ENCODE measurements at regions not wholly inside any gene's neighbourhood (a gene's known extent, or its start where the extent isn't known, plus 50 kb on each side); places are given as distances from the start of the nearest gene placed in this dataset.

DNA sequence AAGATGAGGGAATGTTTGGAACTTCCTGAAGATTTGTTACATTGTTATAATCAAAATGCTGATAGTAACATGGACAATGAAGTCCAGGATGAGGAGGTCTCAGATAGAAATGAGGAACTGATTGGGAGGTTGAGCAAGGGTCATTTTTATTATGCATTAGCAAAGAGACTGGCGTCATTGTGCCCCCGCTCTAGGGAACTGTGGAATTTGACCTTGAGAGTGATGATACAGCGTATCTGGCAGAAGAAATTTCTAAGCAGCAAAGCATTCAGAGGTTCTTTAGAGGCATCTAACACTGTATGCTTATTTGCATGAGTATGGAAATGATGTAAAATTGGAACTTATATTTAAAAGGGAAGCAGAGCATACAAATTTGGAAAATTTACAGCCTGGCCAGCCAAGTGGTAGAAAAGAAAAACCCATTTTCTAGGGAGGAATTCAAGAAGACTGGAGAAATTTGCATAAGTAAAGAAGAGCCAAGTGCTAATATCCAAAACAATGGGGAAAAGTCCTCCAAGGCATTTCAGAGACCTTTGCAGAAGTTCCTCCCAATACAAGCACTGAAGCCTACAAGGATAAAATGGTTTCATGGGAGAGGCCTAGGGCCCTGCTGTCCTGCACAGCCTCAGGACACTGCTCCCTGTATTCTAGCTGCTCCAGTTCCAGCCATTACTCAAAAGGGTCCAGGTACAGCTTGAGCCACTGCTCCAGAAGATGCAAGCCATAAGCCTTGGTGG lies 483.0 kb upstream of the NDST4 start:
- DNase-seq (ENCODE audit: low read depth, low spot score), result no peak
- peaks cover 17% of the 10 kb centered on the region for H3K9me3 Mint-ChIP-seq
- TF ChIP-seq, protein P1, sequence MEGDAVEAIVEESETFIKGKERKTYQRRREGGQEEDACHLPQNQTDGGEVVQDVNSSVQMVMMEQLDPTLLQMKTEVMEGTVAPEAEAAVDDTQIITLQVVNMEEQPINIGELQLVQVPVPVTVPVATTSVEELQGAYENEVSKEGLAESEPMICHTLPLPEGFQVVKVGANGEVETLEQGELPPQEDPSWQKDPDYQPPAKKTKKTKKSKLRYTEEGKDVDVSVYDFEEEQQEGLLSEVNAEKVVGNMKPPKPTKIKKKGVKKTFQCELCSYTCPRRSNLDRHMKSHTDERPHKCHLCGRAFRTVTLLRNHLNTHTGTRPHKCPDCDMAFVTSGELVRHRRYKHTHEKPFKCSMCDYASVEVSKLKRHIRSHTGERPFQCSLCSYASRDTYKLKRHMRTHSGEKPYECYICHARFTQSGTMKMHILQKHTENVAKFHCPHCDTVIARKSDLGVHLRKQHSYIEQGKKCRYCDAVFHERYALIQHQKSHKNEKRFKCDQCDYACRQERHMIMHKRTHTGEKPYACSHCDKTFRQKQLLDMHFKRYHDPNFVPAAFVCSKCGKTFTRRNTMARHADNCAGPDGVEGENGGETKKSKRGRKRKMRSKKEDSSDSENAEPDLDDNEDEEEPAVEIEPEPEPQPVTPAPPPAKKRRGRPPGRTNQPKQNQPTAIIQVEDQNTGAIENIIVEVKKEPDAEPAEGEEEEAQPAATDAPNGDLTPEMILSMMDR (conservative IDR thresholded peaks at IDR 0.05), result no peak
- no peak overlapping the region for H3K4me3 Mint-ChIP-seq
- no peaks in the 10 kb centered on the region for H3K4me1 Mint-ChIP-seq
- H3K27ac Mint-ChIP-seq (ENCODE audit: unreplicated experiment), result no peak overlapping the region
- H3K36me3 Mint-ChIP-seq (ENCODE audit: low read depth), result peaks cover 4% of the 10 kb centered on the region
- H3K27me3 Mint-ChIP-seq (ENCODE audit: low read depth), result no peaks in the 10 kb centered on the region

DNA sequence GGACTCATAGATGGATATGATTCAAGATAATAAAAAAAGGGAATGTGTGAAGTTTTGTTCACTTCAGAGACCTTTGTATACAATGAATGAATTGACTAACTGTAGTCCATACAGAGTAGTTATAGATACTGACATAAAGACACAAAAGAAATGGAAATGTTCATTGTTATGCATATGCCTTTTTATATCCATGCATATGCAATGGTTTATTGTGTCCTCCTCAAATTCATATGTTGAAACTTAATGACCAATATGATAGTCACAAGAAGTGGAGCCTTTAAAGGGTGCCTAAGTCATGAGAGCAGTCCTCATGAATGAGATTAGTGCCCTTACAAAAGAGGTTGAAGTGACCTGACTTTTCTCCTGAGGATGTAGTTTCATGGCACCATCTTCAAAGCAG lies 467.5 kb upstream of the NDST4 start:
- no peaks in the 10 kb centered on the region for H3K4me1 Mint-ChIP-seq
- H3K27me3 Mint-ChIP-seq (ENCODE audit: low read depth), result no peaks in the 10 kb centered on the region
- no peaks in the 10 kb centered on the region for H3K36me3 Mint-ChIP-seq (ENCODE audit: low read depth)
- H3K27ac Mint-ChIP-seq (ENCODE audit: unreplicated experiment), result no peak overlapping the region
- H3K9me3 Mint-ChIP-seq, result no peaks in the 10 kb centered on the region
- no peak for DNase-seq (ENCODE audit: low read depth, low spot score)
- TF ChIP-seq, protein P1 (conservative IDR thresholded peaks at IDR 0.05), result no peak
- no peak overlapping the region for H3K4me3 Mint-ChIP-seq

DNA sequence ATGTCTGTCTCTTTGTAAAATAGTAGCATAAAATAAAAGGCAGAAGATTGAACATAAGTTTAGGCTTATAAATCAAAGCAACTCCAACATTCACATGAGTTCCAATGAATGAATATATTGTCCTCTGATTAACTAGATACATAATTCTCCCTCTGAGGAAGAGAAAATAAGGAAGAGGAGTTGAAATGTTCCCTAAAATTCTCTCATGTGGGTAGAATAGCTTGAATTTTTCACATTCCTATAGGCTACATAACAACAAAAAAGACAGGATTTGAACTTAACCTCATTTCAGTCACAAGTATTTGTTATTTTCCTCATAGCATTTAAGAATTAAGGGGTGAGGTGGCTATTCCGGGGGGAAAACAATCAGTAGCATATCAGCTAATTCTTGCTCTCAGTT lies 462.4 kb upstream of the NDST4 start:
- Mint-ChIP-seq H3K9me3 (peaks cover 5% of the 10 kb centered on the region), H3K27ac (ENCODE audit: unreplicated experiment) (no peak overlapping the region), H3K4me3 (no peak overlapping the region), H3K36me3 (ENCODE audit: low read depth) (no peaks in the 10 kb centered on the region), H3K27me3 (ENCODE audit: low read depth) (no peaks in the 10 kb centered on the region), H3K4me1 (no peaks in the 10 kb centered on the region)
- TF ChIP-seq, protein P1 (conservative IDR thresholded peaks at IDR 0.05), result no peak
- no peak for DNase-seq (ENCODE audit: low read depth, low spot score)

DNA sequence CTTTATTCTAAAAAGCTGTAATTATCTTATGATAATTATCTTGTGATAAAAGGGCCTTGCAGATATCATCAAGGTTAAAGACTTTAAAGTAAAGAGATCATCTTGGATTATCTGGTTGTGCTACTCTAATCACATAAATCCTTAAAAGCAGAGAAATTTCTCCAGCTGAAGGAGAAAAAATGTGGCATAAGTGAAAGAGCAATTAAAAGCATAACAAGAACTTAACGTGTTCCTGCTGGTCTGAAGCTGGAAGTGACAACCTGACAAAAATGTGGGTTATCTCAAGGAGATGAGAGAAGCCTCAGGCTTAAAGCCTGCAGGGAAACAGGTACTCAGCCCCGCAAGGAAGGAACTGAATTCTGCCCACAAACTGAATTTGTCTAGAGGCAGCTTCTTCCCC lies 449.1 kb upstream of the NDST4 start:
- DNase-seq (ENCODE audit: low read depth, low spot score), result no peak
- no peaks in the 10 kb centered on the region for H3K36me3 Mint-ChIP-seq (ENCODE audit: low read depth)
- TF ChIP-seq, protein P1 (conservative IDR thresholded peaks at IDR 0.05), result no peak
- H3K4me1 Mint-ChIP-seq, result peaks cover 6% of the 10 kb centered on the region
- H3K27ac Mint-ChIP-seq (ENCODE audit: unreplicated experiment), result no peak overlapping the region
- no peak overlapping the region for H3K4me3 Mint-ChIP-seq
- H3K27me3 Mint-ChIP-seq (ENCODE audit: low read depth), result no peaks in the 10 kb centered on the region
- H3K9me3 Mint-ChIP-seq, result no peaks in the 10 kb centered on the region

DNA sequence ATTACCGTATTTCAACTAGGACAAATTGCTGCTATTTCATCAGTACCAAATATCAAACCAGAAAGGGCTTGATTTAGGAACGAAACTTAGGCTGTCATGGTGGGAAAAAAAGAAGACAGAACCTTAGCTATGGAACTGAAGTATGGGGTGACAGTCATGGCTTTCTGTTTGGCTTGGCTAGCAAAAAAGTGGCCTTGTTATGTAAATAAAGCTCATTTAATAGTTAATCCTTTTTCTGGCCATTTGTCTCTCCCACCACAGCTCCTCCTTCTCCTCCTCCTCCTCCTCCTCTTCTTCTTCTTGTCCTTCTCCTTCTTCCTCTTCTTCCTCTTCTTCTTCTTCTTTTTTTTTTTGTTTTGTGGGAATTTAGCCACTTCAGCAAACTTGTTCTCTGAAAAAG lies 434.7 kb upstream of the NDST4 start:
- no peak for DNase-seq (ENCODE audit: low read depth, low spot score)
- Mint-ChIP-seq H3K4me3 (no peak overlapping the region), H3K27me3 (ENCODE audit: low read depth) (no peaks in the 10 kb centered on the region), H3K4me1 (peaks cover 4% of the 10 kb centered on the region), H3K36me3 (ENCODE audit: low read depth) (no peaks in the 10 kb centered on the region), H3K27ac (ENCODE audit: unreplicated experiment) (no peak overlapping the region), H3K9me3 (no peaks in the 10 kb centered on the region)
- TF ChIP-seq, protein P1 (conservative IDR thresholded peaks at IDR 0.05), result no peak
